GM12873 (cell line): ENCODE measurements at regions not wholly inside any gene's neighbourhood (a gene's known extent, or its start where the extent isn't known, plus 50 kb on each side); places are given as distances from the start of the nearest gene placed in this dataset.

Source experiments
- CTCF ChIP-seq: IDR thresholded peaks from 2 replicates; pipeline ENCODE4 v1.5.1; 2012; ENCODE audit warnings: low read depth, mild to moderate bottlenecking, moderate library complexity, low read length, control low read depth; ENCODE audit not compliant: insufficient read depth; ENCODE audit errors: missing control alignments

- no peak for TF ChIP-seq CTCF
These were observed 167.9 kb downstream of the TMEM182 start for GRCh38 chr2:102929721-102930120.

- no peak for TF ChIP-seq CTCF
These were observed 170.7 kb downstream of the TMEM182 start for GRCh38 chr2:102932501-102932900.

DNA sequence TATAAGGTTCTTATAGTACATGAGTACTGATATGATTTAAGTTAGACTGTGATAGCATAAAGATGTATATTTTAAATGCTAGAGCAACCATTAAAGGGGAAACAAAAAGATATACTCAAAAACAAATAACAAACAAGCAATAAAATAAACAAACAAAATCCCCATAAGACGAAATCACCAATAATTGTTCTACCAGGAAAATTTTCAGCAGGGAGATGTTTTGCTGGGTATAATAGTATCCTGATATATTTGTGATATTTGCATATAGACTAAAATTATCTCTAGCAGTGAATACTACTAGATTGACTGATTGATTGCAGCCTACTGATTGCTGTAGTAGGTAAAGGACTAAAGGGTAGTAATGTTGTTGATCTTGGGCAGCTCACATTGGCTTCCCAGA lies 177.4 kb downstream of the TMEM182 start:
- no peak for TF ChIP-seq CTCF

- no peak for TF ChIP-seq CTCF
These were observed 178.9 kb downstream of the TMEM182 start for GRCh38 chr2:102940684-102941083.

- no peak for TF ChIP-seq CTCF
These were observed 180.3 kb downstream of the TMEM182 start for GRCh38 chr2:102942107-102942506.

- TF ChIP-seq CTCF, result no peak
These were observed 181.4 kb downstream of the TMEM182 start for GRCh38 chr2:102943251-102943650.

DNA sequence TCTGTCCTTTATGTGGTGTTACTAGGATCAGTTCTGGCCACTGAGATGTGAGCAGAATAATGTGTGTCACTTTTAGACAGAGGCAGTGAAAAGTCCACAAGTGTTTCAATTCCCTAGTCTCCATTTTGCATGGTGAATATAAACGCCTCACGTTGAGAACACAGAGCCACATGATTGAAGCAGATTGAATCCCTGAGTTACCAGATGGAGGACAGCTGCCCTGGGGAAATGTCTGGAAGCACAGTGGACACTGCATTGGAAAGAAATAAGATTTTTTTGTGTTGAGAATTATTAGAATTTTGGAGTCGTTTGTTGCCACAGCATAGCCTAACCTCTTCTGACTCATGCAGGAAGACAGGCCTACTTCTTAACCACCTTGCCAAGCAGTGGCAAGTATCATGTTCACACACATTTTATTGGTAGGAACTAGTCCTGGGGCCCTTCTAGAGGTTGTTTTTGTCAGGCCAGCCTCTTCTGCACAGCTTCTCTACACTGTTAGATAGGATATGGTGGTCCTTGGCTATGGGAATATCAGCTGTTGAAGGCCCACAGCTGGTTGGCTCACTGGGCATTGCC lies 188.6 kb downstream of the TMEM182 start:
- no peak for TF ChIP-seq CTCF
